K562 (cell line): ENCODE measurements at regions not wholly inside any gene's neighbourhood (a gene's known extent, or its start where the extent isn't known, plus 50 kb on each side); places are given as distances from the start of the nearest gene placed in this dataset.

Experiments
- ARID2 ChIP-seq: fragments of 450-650 bp; IDR thresholded peaks from 2 replicates; pipeline ENCODE4 v1.6.1; 2017; ENCODE audit warnings: antibody characterized with exemption, mild to moderate bottlenecking
- CHD7 ChIP-seq: fragments of 200-600 bp; sonication (generic); IDR thresholded peaks from one replicate; pipeline ENCODE4 v1.6.1; 2012; ENCODE audit warnings: mild to moderate bottlenecking, low read depth, low read length, inconsistent platforms
- IRF1 ChIP-seq: sonication (generic); formaldehyde crosslinking; IDR thresholded peaks from 2 replicates; pipeline ENCODE4 v1.8.0; 2022; ENCODE audit warnings: missing genetic modification reagents, mild to moderate bottlenecking, borderline replicate concordance
- KLF13 ChIP-seq: fragments of 450-650 bp; IDR thresholded peaks from 2 replicates; pipeline ENCODE4 v1.6.1; 2016; ENCODE audit warnings: missing genetic modification characterization, low read depth, mild to moderate bottlenecking, missing compliant biosample characterization, moderate library complexity, borderline replicate concordance
- TRIM28 ChIP-seq: fragments of 450-650 bp; IDR thresholded peaks from 2 replicates; pipeline ENCODE4 v1.6.1; 2017
- ZNF444 ChIP-seq: fragments of 250-450 bp; sonication (Bioruptor Pico); IDR thresholded peaks from 2 replicates; pipeline ENCODE4 v1.4.0; 2020; ENCODE audit warnings: mild to moderate bottlenecking, moderate library complexity
- ZNF507 ChIP-seq: conservative IDR thresholded peaks from 2 replicates; pipeline ENCODE4 v1.6.1; 2017; ENCODE audit warnings: missing genetic modification characterization, missing compliant biosample characterization
- TF ChIP-seq, protein P1 (sequence below), 2 experiments: fragments of 200-800 bp in 1 of 2; sonication (Bioruptor generic) in 1 of 2; sonication (generic) in 1 of 2; formaldehyde crosslinking in 1 of 2; IDR thresholded peaks in 1 of 2; conservative IDR thresholded peaks in 1 of 2; 2 replicates each; pipeline versions ENCODE4 v1.5.0 to v1.6.1; 2016 to 2020; ENCODE audit warnings: missing compliant biosample characterization in 1 of 2, missing genetic modification characterization in 1 of 2, missing genetic modification reagents in 1 of 2

DNA sequence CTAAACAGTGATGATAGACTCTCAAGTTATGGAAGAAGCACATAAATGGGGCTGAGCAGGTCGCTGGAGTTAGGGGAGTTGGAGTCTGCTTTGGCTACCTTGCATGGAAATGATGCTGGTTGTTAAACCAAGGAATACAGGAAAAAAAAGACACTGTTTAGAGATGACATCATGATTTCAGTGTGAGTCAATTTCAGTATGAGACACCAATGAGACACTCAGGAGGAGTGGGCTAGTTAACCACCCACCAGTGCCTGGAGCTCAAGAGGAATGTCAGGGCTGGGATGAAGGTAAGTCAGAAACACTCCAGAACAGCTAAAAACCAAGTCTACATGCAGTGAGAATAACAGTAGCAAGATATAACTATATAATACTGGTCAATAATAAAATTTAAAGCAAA lies 303.6 kb downstream of the SOX11 start (continued):
- TF ChIP-seq CHD7 (no peak), KLF13 (tag) (no peak), ZNF507 (tag) (no peak), TRIM28 (no peak), ZNF444 (no peak), IRF1 (CRISPR knock-in tag) (no peak), ARID2 (no peak)
- TF ChIP-seq, protein P1, sequence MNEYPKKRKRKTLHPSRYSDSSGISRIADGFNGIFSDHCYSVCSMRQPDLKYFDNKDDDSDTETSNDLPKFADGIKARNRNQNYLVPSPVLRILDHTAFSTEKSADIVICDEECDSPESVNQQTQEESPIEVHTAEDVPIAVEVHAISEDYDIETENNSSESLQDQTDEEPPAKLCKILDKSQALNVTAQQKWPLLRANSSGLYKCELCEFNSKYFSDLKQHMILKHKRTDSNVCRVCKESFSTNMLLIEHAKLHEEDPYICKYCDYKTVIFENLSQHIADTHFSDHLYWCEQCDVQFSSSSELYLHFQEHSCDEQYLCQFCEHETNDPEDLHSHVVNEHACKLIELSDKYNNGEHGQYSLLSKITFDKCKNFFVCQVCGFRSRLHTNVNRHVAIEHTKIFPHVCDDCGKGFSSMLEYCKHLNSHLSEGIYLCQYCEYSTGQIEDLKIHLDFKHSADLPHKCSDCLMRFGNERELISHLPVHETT (CRISPR knock-in tag; conservative IDR thresholded peaks at IDR 0.05 in 1 of 2, IDR thresholded peaks at IDR 0.05 in 1 of 2), result no peak
